Hepatocyte (in vitro differentiated cells): ENCODE measurements at regions not wholly inside any gene's neighbourhood (a gene's known extent, or its start where the extent isn't known, plus 50 kb on each side); places are given as distances from the start of the nearest gene placed in this dataset.

Experiments
- EZH2 ChIP-seq: fragments of 200-600 bp; sonication (generic); IDR thresholded peaks from 2 replicates; pipeline ENCODE4 v1.6.1; 2016; ENCODE audit warnings: antibody characterized with exemption, mild to moderate bottlenecking, borderline replicate concordance
- EZH2phosphoT487 ChIP-seq: fragments of 200-600 bp; sonication (generic); IDR thresholded peaks from one replicate; pipeline ENCODE4 v1.6.1; 2018; ENCODE audit warnings: antibody characterized with exemption, mild to moderate bottlenecking, low read depth, moderate library complexity; ENCODE audit not compliant: unreplicated experiment, severe bottlenecking
- TF ChIP-seq, protein P1 (sequence below): fragments of 200-600 bp; sonication (generic); IDR thresholded peaks from 2 replicates; pipeline ENCODE4 v1.5.1; 2016; ENCODE audit warnings: antibody characterized with exemption, mild to moderate bottlenecking; ENCODE audit not compliant: poor library complexity

DNA sequence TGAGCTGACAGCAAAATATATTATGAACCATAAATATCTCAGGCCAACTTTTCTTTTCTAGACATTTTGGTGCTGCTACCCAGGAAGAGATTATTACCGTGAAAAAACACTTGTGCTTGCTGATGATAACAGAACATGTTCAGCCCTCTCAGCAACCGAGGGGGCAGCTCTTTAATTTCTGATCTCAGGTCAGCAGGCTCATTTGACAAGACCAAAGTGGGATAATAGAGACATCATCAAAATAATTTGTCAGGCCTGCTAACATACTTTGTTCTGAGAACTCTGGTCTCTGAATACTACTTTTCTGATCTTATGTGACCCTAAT is 645.9 kb upstream of the KCNMB2 start:
- TF ChIP-seq, protein P1, sequence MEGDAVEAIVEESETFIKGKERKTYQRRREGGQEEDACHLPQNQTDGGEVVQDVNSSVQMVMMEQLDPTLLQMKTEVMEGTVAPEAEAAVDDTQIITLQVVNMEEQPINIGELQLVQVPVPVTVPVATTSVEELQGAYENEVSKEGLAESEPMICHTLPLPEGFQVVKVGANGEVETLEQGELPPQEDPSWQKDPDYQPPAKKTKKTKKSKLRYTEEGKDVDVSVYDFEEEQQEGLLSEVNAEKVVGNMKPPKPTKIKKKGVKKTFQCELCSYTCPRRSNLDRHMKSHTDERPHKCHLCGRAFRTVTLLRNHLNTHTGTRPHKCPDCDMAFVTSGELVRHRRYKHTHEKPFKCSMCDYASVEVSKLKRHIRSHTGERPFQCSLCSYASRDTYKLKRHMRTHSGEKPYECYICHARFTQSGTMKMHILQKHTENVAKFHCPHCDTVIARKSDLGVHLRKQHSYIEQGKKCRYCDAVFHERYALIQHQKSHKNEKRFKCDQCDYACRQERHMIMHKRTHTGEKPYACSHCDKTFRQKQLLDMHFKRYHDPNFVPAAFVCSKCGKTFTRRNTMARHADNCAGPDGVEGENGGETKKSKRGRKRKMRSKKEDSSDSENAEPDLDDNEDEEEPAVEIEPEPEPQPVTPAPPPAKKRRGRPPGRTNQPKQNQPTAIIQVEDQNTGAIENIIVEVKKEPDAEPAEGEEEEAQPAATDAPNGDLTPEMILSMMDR: no peak
- TF ChIP-seq EZH2: no peak
- TF ChIP-seq EZH2phosphoT487: no peak
